Esophagus muscularis mucosa (tissue), 4 donors: ENCODE measurements at regions not wholly inside any gene's neighbourhood (a gene's known extent, or its start where the extent isn't known, plus 50 kb on each side); places are given as distances from the start of the nearest gene placed in this dataset.

ENCODE experiments used
- DNase-seq: peaks from one replicate; pipeline ENCODE4 v3.0.0-alpha.2; 2017; ENCODE audit errors: extremely low spot score
- H3K27ac ChIP-seq, 4 donors: fragments of 200-600 bp; sonication (generic); replicated peaks in 1 of 4; 1 replicate in 3 of 4; 2 replicates in 1 of 4; pipeline ENCODE4 v1.5.1; 2016 to 2019; ENCODE audit warnings: mild to moderate bottlenecking in 1 of 4
- H3K27me3 ChIP-seq, 4 donors: fragments of 200-600 bp; sonication (generic); one replicate each; pipeline versions ENCODE4 v1.5.1 to v1.6.0; 2016 to 2019
- H3K36me3 ChIP-seq, 4 donors: fragments of 200-600 bp; sonication (generic); one replicate each; pipeline ENCODE4 v1.5.1; 2016 to 2019
- H3K4me1 ChIP-seq, 4 donors: fragments of 200-600 bp; sonication (generic); one replicate each; pipeline ENCODE4 v1.5.1; 2016 to 2019
- H3K4me3 ChIP-seq, 4 donors: fragments of 200-600 bp; sonication (generic); 1 replicate in 2 of 4; 2 replicates in 2 of 4; pipeline ENCODE4 v1.5.1; 2016 to 2019; ENCODE audit warnings: mild to moderate bottlenecking in 4 of 4, moderate library complexity in 1 of 4
- H3K9me3 ChIP-seq, 4 donors: fragments of 200-600 bp; sonication (generic); 1 replicate in 3 of 4; 2 replicates in 1 of 4; pipeline ENCODE4 v1.5.1; 2016 to 2019
- EP300 ChIP-seq: sonication (generic); formaldehyde crosslinking; IDR thresholded peaks from one replicate; pipeline ENCODE4 v1.6.1; 2017; ENCODE audit warnings: antibody characterized with exemption
- POLR2A ChIP-seq: fragments of 450-650 bp; IDR thresholded peaks from one replicate; pipeline ENCODE4 v1.6.1; 2017; ENCODE audit warnings: antibody characterized with exemption, moderate library complexity, mild to moderate bottlenecking, low read depth
- POLR2AphosphoS5 ChIP-seq, 2 donors: sonication (generic); formaldehyde crosslinking; IDR thresholded peaks; one replicate each; pipeline ENCODE4 v1.6.1; 2017; ENCODE audit warnings: antibody characterized with exemption in 2 of 2
- WGBS: methylation state at CpG from one replicate; pipeline ENCODE4 v1.1.5; 2018; 5-methylcytosine and 5-hydroxymethylcytosine counted together
- intact Hi-C: fragments of 100-400 bp; cut with DNase I; formaldehyde crosslinking; loops from one replicate; pipeline ENCODE4 v1.15.1; 2023
- TF ChIP-seq, protein P1 (sequence below), 3 experiments: fragments of 200-600 bp in 2 of 3; fragments of 450-650 bp in 1 of 3; sonication (generic) in 2 of 3; IDR thresholded peaks; one replicate each; pipeline ENCODE4 v1.5.1; 2017 to 2019; ENCODE audit warnings: antibody characterized with exemption in 3 of 3, mild to moderate bottlenecking in 2 of 3, moderate library complexity in 1 of 3

DNA sequence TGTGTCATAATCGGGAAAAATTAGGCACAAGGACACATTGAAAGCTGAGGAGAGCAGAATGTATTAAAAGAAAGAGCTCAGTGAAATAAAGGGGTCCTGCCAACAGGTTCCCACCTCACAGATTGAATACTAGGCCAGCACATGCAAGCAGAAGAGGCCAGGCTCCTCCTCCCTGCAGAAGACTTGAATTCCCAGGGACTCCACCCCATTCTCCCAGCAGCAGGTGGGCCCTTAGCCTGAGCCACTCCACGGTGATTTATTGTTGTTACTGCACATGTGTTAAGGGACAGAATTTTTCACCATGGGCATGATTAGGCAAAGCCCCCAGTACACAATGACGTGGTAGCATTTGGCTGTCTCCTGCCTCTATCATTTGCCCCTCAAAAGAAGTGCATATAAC lies 1844.7 kb downstream of the NCAM2 start:
- intact Hi-C loops = no loop called here
- 78% methylated on average over 2 of the region's 3 CpGs for WGBS
- Histone ChIP-seq H3K27me3 (no peaks in the 10 kb centered on the region), H3K36me3 (no peaks in the 10 kb centered on the region), H3K27ac (no peak overlapping the region), H3K9me3 (peaks cover 0 to 3% (median 0%) of the 10 kb centered on the region in 4 donors), H3K4me3 (no peak overlapping the region), H3K4me1 (no peaks in the 10 kb centered on the region)
- TF ChIP-seq, protein P1, sequence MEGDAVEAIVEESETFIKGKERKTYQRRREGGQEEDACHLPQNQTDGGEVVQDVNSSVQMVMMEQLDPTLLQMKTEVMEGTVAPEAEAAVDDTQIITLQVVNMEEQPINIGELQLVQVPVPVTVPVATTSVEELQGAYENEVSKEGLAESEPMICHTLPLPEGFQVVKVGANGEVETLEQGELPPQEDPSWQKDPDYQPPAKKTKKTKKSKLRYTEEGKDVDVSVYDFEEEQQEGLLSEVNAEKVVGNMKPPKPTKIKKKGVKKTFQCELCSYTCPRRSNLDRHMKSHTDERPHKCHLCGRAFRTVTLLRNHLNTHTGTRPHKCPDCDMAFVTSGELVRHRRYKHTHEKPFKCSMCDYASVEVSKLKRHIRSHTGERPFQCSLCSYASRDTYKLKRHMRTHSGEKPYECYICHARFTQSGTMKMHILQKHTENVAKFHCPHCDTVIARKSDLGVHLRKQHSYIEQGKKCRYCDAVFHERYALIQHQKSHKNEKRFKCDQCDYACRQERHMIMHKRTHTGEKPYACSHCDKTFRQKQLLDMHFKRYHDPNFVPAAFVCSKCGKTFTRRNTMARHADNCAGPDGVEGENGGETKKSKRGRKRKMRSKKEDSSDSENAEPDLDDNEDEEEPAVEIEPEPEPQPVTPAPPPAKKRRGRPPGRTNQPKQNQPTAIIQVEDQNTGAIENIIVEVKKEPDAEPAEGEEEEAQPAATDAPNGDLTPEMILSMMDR (IDR thresholded peaks at IDR 0.05) = no peak
- no peak for TF ChIP-seq POLR2AphosphoS5 (IDR thresholded peaks at IDR 0.05)
- no peak for TF ChIP-seq POLR2A
- no peak for TF ChIP-seq EP300
- DNase-seq = no peak

DNA sequence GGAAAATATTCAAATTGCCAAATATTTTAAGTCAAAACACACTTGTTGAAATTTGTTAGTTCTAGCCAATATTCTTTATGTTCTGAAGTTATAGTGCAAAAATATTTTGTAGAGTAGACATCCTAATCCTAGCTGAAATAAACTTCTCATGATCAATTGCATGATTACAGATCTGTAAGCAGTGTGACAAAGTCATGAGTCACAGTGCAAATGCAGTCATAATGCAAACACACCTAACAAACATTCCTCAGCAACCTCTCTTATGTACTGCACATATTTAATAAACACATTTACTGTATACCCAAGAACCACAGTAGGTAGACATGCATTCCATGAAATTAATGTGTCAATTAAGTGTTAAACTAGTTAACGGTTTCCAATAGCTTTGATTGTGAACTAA lies 1857.4 kb downstream of the NCAM2 start:
- intact Hi-C loops = no loop called here
- WGBS = 96% methylated on average over 1 of the region's 1 CpG

DNA sequence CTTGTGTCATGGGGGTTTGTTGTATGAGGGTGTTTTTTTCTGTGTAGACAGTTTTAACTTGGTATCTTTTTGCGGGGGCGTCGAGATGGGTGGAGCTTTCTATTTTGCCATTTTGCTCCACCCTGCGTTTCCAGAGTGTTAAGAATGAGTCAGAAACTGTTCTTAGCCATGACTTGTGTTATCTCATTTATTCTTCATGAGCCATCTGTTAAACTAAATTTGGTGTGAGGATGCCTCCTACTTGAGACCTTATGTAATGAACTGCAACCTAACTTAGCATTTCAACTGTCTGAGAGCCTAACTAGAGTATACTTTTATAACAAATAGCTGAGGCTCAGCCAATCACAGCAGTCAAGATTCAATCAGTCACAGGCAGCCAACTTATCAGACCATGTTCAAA lies 1873.5 kb downstream of the NCAM2 start:
- H3K4me3 ChIP-seq = no peak overlapping the region
- no peaks in the 10 kb centered on the region for H3K36me3 ChIP-seq
- DNase-seq = no peak
- no peaks in the 10 kb centered on the region for H3K9me3 ChIP-seq
- no peak overlapping the region for H3K27ac ChIP-seq
- H3K4me1 ChIP-seq = no peaks in the 10 kb centered on the region
- no peaks in the 10 kb centered on the region for H3K27me3 ChIP-seq
- no peak for TF ChIP-seq POLR2AphosphoS5 (IDR thresholded peaks at IDR 0.05)
- TF ChIP-seq EP300 = no peak
- TF ChIP-seq, protein P1 (IDR thresholded peaks at IDR 0.05) = no peak
- TF ChIP-seq POLR2A = no peak
- intact Hi-C loops = no loop called here
- WGBS = 91% methylated on average over 4 of the region's 4 CpGs

More for the DNA sequence above, 1857.4 kb downstream of the NCAM2 start:
- no peak for DNase-seq
- Histone ChIP-seq H3K4me3 (no peak overlapping the region), H3K27ac (no peak overlapping the region), H3K4me1 (no peaks in the 10 kb centered on the region), H3K36me3 (no peaks in the 10 kb centered on the region), H3K9me3 (no peaks in the 10 kb centered on the region), H3K27me3 (no peaks in the 10 kb centered on the region)
- TF ChIP-seq POLR2AphosphoS5 (IDR thresholded peaks at IDR 0.05) (no peak), EP300 (no peak), POLR2A (no peak)
- TF ChIP-seq, protein P1 (IDR thresholded peaks at IDR 0.05) = no peak

DNA sequence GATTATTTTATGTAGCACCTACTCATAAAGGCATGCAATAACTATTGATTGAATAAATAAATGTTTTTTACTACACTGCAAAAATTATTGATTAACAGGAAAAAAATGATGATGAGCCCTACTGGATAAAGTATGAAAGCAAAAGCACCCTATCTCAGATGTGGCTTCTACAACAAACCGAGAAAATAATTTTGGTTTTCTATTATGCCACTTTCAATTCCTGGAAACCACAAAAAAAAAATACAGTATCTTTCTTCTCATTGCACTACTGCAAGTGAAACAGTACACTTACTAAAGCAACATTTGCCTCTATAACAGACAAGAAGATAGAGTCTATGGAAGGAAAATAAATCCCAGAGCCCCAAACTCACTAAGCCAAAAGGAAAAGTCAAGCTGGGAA lies 1882.4 kb downstream of the NCAM2 start:
- Histone ChIP-seq H3K36me3 (no peaks in the 10 kb centered on the region), H3K9me3 (no peaks in the 10 kb centered on the region), H3K27ac (no peak overlapping the region), H3K27me3 (no peaks in the 10 kb centered on the region), H3K4me3 (no peak overlapping the region), H3K4me1 (no peaks in the 10 kb centered on the region)
- WGBS = 74% methylated on average over 1 of the region's 1 CpG
- DNase-seq = no peak
- TF ChIP-seq POLR2A (no peak), EP300 (no peak), POLR2AphosphoS5 (IDR thresholded peaks at IDR 0.05) (no peak)
- TF ChIP-seq, protein P1 (IDR thresholded peaks at IDR 0.05) = no peak
- intact Hi-C loops = no loop called here

DNA sequence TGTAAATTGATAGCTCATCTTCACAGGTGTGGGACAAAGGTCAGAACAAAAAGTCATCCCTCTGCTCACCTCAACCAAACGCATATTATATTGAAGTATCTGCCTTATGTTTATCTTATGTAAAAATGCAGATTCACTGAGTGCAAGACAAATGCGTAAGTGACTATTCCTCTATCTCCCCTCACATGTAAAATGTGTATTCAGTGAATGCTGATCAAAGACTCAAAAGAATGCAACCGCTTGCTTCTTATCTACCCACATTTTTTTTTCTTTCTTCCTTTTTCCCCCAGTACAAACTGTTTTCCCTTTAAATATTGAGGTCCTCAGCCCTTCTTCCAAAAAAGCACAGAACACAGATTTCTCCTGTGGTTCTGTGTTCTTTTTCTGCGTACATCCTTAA lies 1882.9 kb downstream of the NCAM2 start:
- no peaks in the 10 kb centered on the region for H3K36me3 ChIP-seq
- WGBS = 57% methylated on average over 4 of the region's 4 CpGs
- no peak overlapping the region for H3K4me3 ChIP-seq
- no peaks in the 10 kb centered on the region for H3K9me3 ChIP-seq
- no peaks in the 10 kb centered on the region for H3K4me1 ChIP-seq
- no peak overlapping the region for H3K27ac ChIP-seq
- intact Hi-C loops = no loop called here
- TF ChIP-seq POLR2A = no peak
- TF ChIP-seq EP300 = no peak
- TF ChIP-seq, protein P1 (IDR thresholded peaks at IDR 0.05) = no peak
- TF ChIP-seq POLR2AphosphoS5 (IDR thresholded peaks at IDR 0.05) = no peak
- DNase-seq = no peak
- H3K27me3 ChIP-seq = no peaks in the 10 kb centered on the region
